OCI-LY1 (cell line): ENCODE measurements at regions not wholly inside any gene's neighbourhood (a gene's known extent, or its start where the extent isn't known, plus 50 kb on each side); places are given as distances from the start of the nearest gene placed in this dataset.

ENCODE experiments used
- H2AFZ ChIP-seq: fragments of 200-600 bp; sonication (generic), shearing (Covaris generic); 2 replicates; pipeline ENCODE4 v1.6.0; 2014; ENCODE audit warnings: antibody characterized with exemption, mild to moderate bottlenecking, low read length
- H3F3A ChIP-seq: fragments of 200-600 bp; sonication (generic), shearing (Covaris generic); 2 replicates; pipeline ENCODE4 v1.6.0; 2014; ENCODE audit warnings: mild to moderate bottlenecking, antibody characterized with exemption, low read length, moderate library complexity; ENCODE audit not compliant: insufficient read depth
- H3K27ac ChIP-seq: fragments of 200-600 bp; sonication (generic); 2 replicates; pipeline ENCODE4 v1.5.1; 2014; ENCODE audit warnings: low read length, mixed run types, mild to moderate bottlenecking, low read depth; ENCODE audit not compliant: poor library complexity, severe bottlenecking
- H3K27me3 ChIP-seq: fragments of 200-600 bp; sonication (generic); 2 replicates; pipeline ENCODE4 v1.6.0; 2014; ENCODE audit warnings: antibody characterized with exemption, mild to moderate bottlenecking, low read length, moderate library complexity; ENCODE audit not compliant: insufficient read depth
- H3K36me3 ChIP-seq: fragments of 200-600 bp; sonication (generic); 2 replicates; pipeline ENCODE4 v1.6.1; 2014; ENCODE audit warnings: mild to moderate bottlenecking, antibody characterized with exemption, low read length, moderate library complexity, mixed read lengths; ENCODE audit not compliant: insufficient read depth
- H3K4me1 ChIP-seq: fragments of 200-600 bp; sonication (generic); 2 replicates; pipeline ENCODE4 v1.5.1; 2014; ENCODE audit warnings: mild to moderate bottlenecking, low read length, moderate library complexity; ENCODE audit not compliant: insufficient read depth, severe bottlenecking
- H3K4me2 ChIP-seq: fragments of 200-600 bp; sonication (generic), shearing (Covaris generic); 2 replicates; pipeline ENCODE4 v1.6.1; 2014; ENCODE audit warnings: low read length
- H3K4me3 ChIP-seq: fragments of 200-600 bp; sonication (generic); 2 replicates; pipeline ENCODE4 v1.5.1; 2014; ENCODE audit warnings: low read length, low read depth, mild to moderate bottlenecking, mixed read lengths; ENCODE audit not compliant: poor library complexity, severe bottlenecking
- H3K79me2 ChIP-seq: fragments of 200-600 bp; shearing (Covaris generic); 2 replicates; pipeline ENCODE4 v1.6.1; 2016; ENCODE audit warnings: mixed run types, low read length, mixed read lengths; ENCODE audit not compliant: insufficient read depth
- H3K9ac ChIP-seq: fragments of 200-600 bp; sonication (generic), shearing (Covaris generic); 2 replicates; pipeline ENCODE4 v1.6.1; 2014; ENCODE audit warnings: mild to moderate bottlenecking, low read length, mixed read lengths
- H3K9me2 ChIP-seq: fragments of 200-600 bp; sonication (generic), shearing (Covaris generic); 2 replicates; pipeline ENCODE4 v1.6.1; 2014; ENCODE audit warnings: low read depth, mild to moderate bottlenecking, low read length, mixed read lengths
- H3K9me3 ChIP-seq: fragments of 200-600 bp; shearing (Covaris generic); 2 replicates; pipeline ENCODE4 v1.6.1; 2014; ENCODE audit warnings: low read length, mixed read lengths
- H4K20me1 ChIP-seq: fragments of 200-600 bp; sonication (generic), shearing (Covaris generic); 2 replicates; pipeline ENCODE4 v1.6.0; 2016; ENCODE audit warnings: mild to moderate bottlenecking, low read length; ENCODE audit not compliant: insufficient read depth
- CTCF ChIP-seq: fragments of 200-600 bp; sonication (generic), shearing (Covaris generic); IDR thresholded peaks from 2 replicates; pipeline ENCODE4 v1.5.1; 2017; ENCODE audit warnings: mild to moderate bottlenecking, antibody characterized with exemption, low read length, moderate library complexity, mixed read lengths
- EZH2 ChIP-seq: fragments of 200-600 bp; sonication (generic), shearing (Covaris generic); IDR thresholded peaks from 2 replicates; pipeline ENCODE4 v1.8.0; 2017; ENCODE audit warnings: borderline replicate concordance, mixed run types, mild to moderate bottlenecking, antibody characterized with exemption, low read length, moderate library complexity, mixed read lengths

- H3K27ac ChIP-seq, result no peak overlapping the region
- H3K27me3 ChIP-seq, result no peaks in the 10 kb centered on the region
- H3K36me3 ChIP-seq, result no peaks in the 10 kb centered on the region
- no peak overlapping the region for H3K9ac ChIP-seq
- no peaks in the 10 kb centered on the region for H3K4me1 ChIP-seq
- H3K4me3 ChIP-seq, result no peak overlapping the region
- H4K20me1 ChIP-seq, result no peaks in the 10 kb centered on the region
- H3K4me2 ChIP-seq, result no peak overlapping the region
- H3K9me3 ChIP-seq, result no peaks in the 10 kb centered on the region
- TF ChIP-seq CTCF, result no peak
- no peak for TF ChIP-seq EZH2
- no peaks in the 10 kb centered on the region for H3F3A ChIP-seq
- H2AFZ ChIP-seq, result no peak overlapping the region
- H3K9me2 ChIP-seq, result no peaks in the 10 kb centered on the region
- no peaks in the 10 kb centered on the region for H3K79me2 ChIP-seq
Measured at GRCh38 chr16:54584121-54584520, 297.5 kb upstream of the IRX3 start.

- no peaks in the 10 kb centered on the region for H3K9me2 ChIP-seq
- no peak overlapping the region for H3K4me3 ChIP-seq
- H3K27me3 ChIP-seq, result no peaks in the 10 kb centered on the region
- H3K4me2 ChIP-seq, result no peak overlapping the region
- no peaks in the 10 kb centered on the region for H3K79me2 ChIP-seq
- no peaks in the 10 kb centered on the region for H3K9me3 ChIP-seq
- H4K20me1 ChIP-seq, result no peaks in the 10 kb centered on the region
- no peak for TF ChIP-seq EZH2
- TF ChIP-seq CTCF, result no peak
- H3K27ac ChIP-seq, result no peak overlapping the region
- no peaks in the 10 kb centered on the region for H3F3A ChIP-seq
- no peak overlapping the region for H3K9ac ChIP-seq
- H2AFZ ChIP-seq, result no peak overlapping the region
- H3K4me1 ChIP-seq, result no peaks in the 10 kb centered on the region
- H3K36me3 ChIP-seq, result no peaks in the 10 kb centered on the region
Measured at GRCh38 chr16:54582631-54583250, 296.2 kb upstream of the IRX3 start.

GRCh38 chr16:54579106-54579728 is 292.6 kb upstream of the IRX3 start:
- no peaks in the 10 kb centered on the region for H3F3A ChIP-seq
- no peaks in the 10 kb centered on the region for H3K9me3 ChIP-seq

More at GRCh38 chr16:54579106-54579728, 292.6 kb upstream of the IRX3 start:
- Histone ChIP-seq H3K9ac (no peak overlapping the region), H2AFZ (no peak overlapping the region), H3K79me2 (no peaks in the 10 kb centered on the region), H3K4me1 (no peaks in the 10 kb centered on the region), H3K36me3 (no peaks in the 10 kb centered on the region), H3K4me2 (no peak overlapping the region), H3K4me3 (no peak overlapping the region), H3K27me3 (no peaks in the 10 kb centered on the region), H3K27ac (no peak overlapping the region), H3K9me2 (no peaks in the 10 kb centered on the region), H4K20me1 (no peaks in the 10 kb centered on the region)
- TF ChIP-seq EZH2, result no peak
- no peak for TF ChIP-seq CTCF
